GM23338 (cell line): ENCODE measurements at regions not wholly inside any gene's neighbourhood (a gene's known extent, or its start where the extent isn't known, plus 50 kb on each side); places are given as distances from the start of the nearest gene placed in this dataset.

Experiments used
- ATAC-seq: fragments of 200-7000 bp; cut with Tn5 transposase; 3 replicates; pipeline ENCODE4 v1.9.1; 2020
- DNase-seq: peaks from one replicate; pipeline ENCODE4 v3.0.0-alpha.2; 2015; ENCODE audit warnings: low spot score
- H2AFZ ChIP-seq: fragments of 200-600 bp; sonication (generic); 2 replicates; pipeline ENCODE4 v1.8.0; 2016; ENCODE audit warnings: antibody characterized with exemption, mild to moderate bottlenecking, moderate library complexity
- H3F3A ChIP-seq: fragments of 200-600 bp; sonication (generic); replicated peaks from 2 replicates; pipeline ENCODE4 v1.8.0; 2017; ENCODE audit warnings: antibody characterized with exemption, mixed run types, low read depth
- H3K27ac ChIP-seq: fragments of 200-600 bp; sonication (generic); 2 replicates; pipeline ENCODE4 v1.6.1; 2016; ENCODE audit warnings: low read depth
- H3K27me3 ChIP-seq: fragments of 200-600 bp; sonication (generic); 2 replicates; pipeline ENCODE4 v1.8.0; 2016; ENCODE audit warnings: mild to moderate bottlenecking, mixed run types, moderate library complexity; ENCODE audit not compliant: insufficient read depth
- H3K36me3 ChIP-seq: fragments of 200-600 bp; sonication (generic); 2 replicates; pipeline ENCODE4 v1.8.0; 2016; ENCODE audit warnings: mild to moderate bottlenecking; ENCODE audit not compliant: insufficient read depth
- H3K4me1 ChIP-seq: fragments of 200-600 bp; sonication (generic); 2 replicates; pipeline ENCODE4 v1.8.0; 2016; ENCODE audit warnings: mild to moderate bottlenecking, moderate library complexity; ENCODE audit not compliant: insufficient read depth
- H3K4me2 ChIP-seq: fragments of 200-600 bp; sonication (generic); 2 replicates; pipeline ENCODE4 v1.7.1; 2017; ENCODE audit warnings: mixed run types
- H3K4me3 ChIP-seq: fragments of 200-600 bp; sonication (generic); 2 replicates; pipeline ENCODE4 v1.6.1; 2016; ENCODE audit warnings: mixed run types
- H3K79me2 ChIP-seq: fragments of 200-600 bp; sonication (generic); replicated peaks from 2 replicates; pipeline ENCODE4 v1.8.0; 2017; ENCODE audit warnings: mild to moderate bottlenecking; ENCODE audit not compliant: insufficient read depth
- H3K9me2 ChIP-seq: fragments of 200-600 bp; sonication (generic); 2 replicates; pipeline ENCODE4 v1.8.0; 2017; ENCODE audit not compliant: insufficient read depth
- H4K20me1 ChIP-seq: fragments of 200-600 bp; sonication (generic); replicated peaks from 2 replicates; pipeline ENCODE4 v1.8.0; 2017; ENCODE audit warnings: mild to moderate bottlenecking; ENCODE audit not compliant: insufficient read depth
- H3K27ac Mint-ChIP-seq: 2 replicates; pipeline ENCODE4 v1.8.0; 2020; ENCODE audit warnings: inconsistent platforms, mild to moderate bottlenecking, moderate library complexity, mixed read lengths
- H3K27me3 Mint-ChIP-seq: 3 replicates; pipeline ENCODE4 v1.8.0; 2022; ENCODE audit warnings: low read depth, mild to moderate bottlenecking, moderate library complexity, mixed read lengths, inconsistent platforms; ENCODE audit not compliant: insufficient read depth, poor library complexity
- H3K36me3 Mint-ChIP-seq: 3 replicates; pipeline ENCODE4 v1.8.0; 2021; ENCODE audit warnings: low read depth, mild to moderate bottlenecking, inconsistent platforms, moderate library complexity, mixed read lengths
- H3K4me1 Mint-ChIP-seq: 3 replicates; pipeline ENCODE4 v1.8.0; 2020; ENCODE audit warnings: mild to moderate bottlenecking, inconsistent platforms, mixed read lengths
- H3K4me3 Mint-ChIP-seq: 3 replicates; pipeline ENCODE4 v1.8.0; 2021; ENCODE audit warnings: moderate library complexity, mild to moderate bottlenecking, inconsistent platforms, mixed read lengths
- H3K9me3 Mint-ChIP-seq: 3 replicates; pipeline ENCODE4 v1.8.0; 2020; ENCODE audit warnings: moderate library complexity, mild to moderate bottlenecking, inconsistent platforms, mixed read lengths
- CREB1 ChIP-seq: fragments of 250-450 bp; sonication (Bioruptor Pico); IDR thresholded peaks from 2 replicates; pipeline ENCODE4 v1.5.0; 2020; ENCODE audit warnings: low read depth, mild to moderate bottlenecking, moderate library complexity
- EZH2 ChIP-seq: fragments of 200-600 bp; sonication (generic); IDR thresholded peaks from one replicate; pipeline ENCODE4 v1.8.0; 2017; ENCODE audit warnings: antibody characterized with exemption, mild to moderate bottlenecking, low read depth; ENCODE audit not compliant: unreplicated experiment
- EZH2phosphoT487 ChIP-seq: fragments of 200-600 bp; sonication (generic); IDR thresholded peaks from one replicate; pipeline ENCODE4 v1.8.1; 2018; ENCODE audit warnings: antibody characterized with exemption; ENCODE audit not compliant: unreplicated experiment
- JUNB ChIP-seq: IDR thresholded peaks from one replicate; pipeline ENCODE4 v1.6.1; 2016; ENCODE audit warnings: antibody characterized with exemption; ENCODE audit not compliant: unreplicated experiment
- NANOG ChIP-seq: IDR thresholded peaks from 2 replicates; pipeline ENCODE4 v1.6.1; 2016; ENCODE audit warnings: antibody characterized with exemption, borderline replicate concordance
- POLR2AphosphoS5 ChIP-seq: IDR thresholded peaks from 2 replicates; pipeline ENCODE4 v1.6.1; 2016; ENCODE audit warnings: antibody characterized with exemption, low read depth
- STAT1 ChIP-seq: IDR thresholded peaks from one replicate; pipeline ENCODE4 v1.6.1; 2016; ENCODE audit warnings: antibody characterized with exemption; ENCODE audit not compliant: unreplicated experiment
- ZNF114 ChIP-seq: fragments of 250-450 bp; sonication (Bioruptor Pico); IDR thresholded peaks from 2 replicates; pipeline ENCODE4 v1.5.0; 2020; ENCODE audit warnings: mild to moderate bottlenecking, moderate library complexity
- ZNF331 ChIP-seq: fragments of 250-450 bp; sonication (Bioruptor Pico); IDR thresholded peaks from 2 replicates; pipeline ENCODE4 v1.5.0; 2020; ENCODE audit warnings: low read depth, mild to moderate bottlenecking, moderate library complexity
- TF ChIP-seq, protein P1 (sequence below), 2 experiments: fragments of 200-600 bp in 1 of 2; sonication (generic) in 1 of 2; conservative IDR thresholded peaks; 2 replicates each; pipeline versions ENCODE4 v1.5.1 to v1.6.1; 2016 to 2017; ENCODE audit warnings: antibody characterized with exemption in 2 of 2, low read depth in 2 of 2, mild to moderate bottlenecking in 2 of 2, moderate library complexity in 1 of 2
- TF ChIP-seq, protein P2 (sequence below): IDR thresholded peaks from one replicate; pipeline ENCODE4 v1.6.1; 2018; ENCODE audit warnings: antibody characterized with exemption; ENCODE audit not compliant: unreplicated experiment
- TF ChIP-seq, protein P3 (sequence below): fragments of 250-450 bp; sonication (Bioruptor Pico); IDR thresholded peaks from 2 replicates; pipeline ENCODE4 v1.5.0; 2020; ENCODE audit warnings: mild to moderate bottlenecking, moderate library complexity
- TF ChIP-seq, protein P4 (sequence below): IDR thresholded peaks from 2 replicates; pipeline ENCODE4 v1.6.1; 2016; ENCODE audit warnings: antibody characterized with exemption

DNA sequence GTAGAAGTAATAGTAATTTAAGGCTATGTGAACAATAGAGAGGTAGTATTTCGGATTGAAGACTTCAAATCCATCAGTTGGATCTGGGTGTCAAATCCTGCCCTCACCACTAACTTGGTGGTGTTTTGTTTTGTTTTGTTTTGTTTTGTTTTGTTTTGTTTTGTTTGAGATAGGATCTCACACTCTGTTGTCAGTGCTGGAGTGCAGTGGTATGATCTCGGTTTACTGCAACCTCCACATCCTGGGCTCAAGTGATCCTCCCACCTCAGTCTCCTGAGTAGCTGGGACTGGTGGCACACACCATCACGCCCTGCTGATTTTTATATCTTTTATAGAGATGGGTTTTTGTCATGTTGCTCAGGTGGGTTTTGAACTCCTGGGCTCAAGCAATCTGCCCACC lies 129.4 kb upstream of the ZNF217 start:
- Histone ChIP-seq H3K9me2 (no peaks in the 10 kb centered on the region), H3F3A (0 out of 2 replicates have a peak, but pooled peaks cover 2% of the 10 kb centered on the region), H3K27me3 (no peaks in the 10 kb centered on the region), H3K27ac (no peak overlapping the region), H3K4me3 (no peak overlapping the region), H3K79me2 (no peaks in the 10 kb centered on the region), H3K4me2 (no peak overlapping the region), H3K36me3 (no peaks in the 10 kb centered on the region), H3K4me1 (peaks cover 3% of the 10 kb centered on the region; the same call in 1 of the 2 replicates), H4K20me1 (no peaks in the 10 kb centered on the region), H2AFZ (no peak overlapping the region; the same call in 1 of the 2 replicates)
- Mint-ChIP-seq H3K27ac (no peak overlapping the region), H3K4me3 (no peak overlapping the region), H3K27me3 (peaks cover 1% of the 10 kb centered on the region), H3K9me3 (no peaks in the 10 kb centered on the region), H3K4me1 (peaks cover 7% of the 10 kb centered on the region; the same call in 2 of the 3 replicates), H3K36me3 (no peaks in the 10 kb centered on the region)
- ATAC-seq (no peak), DNase-seq (no peak)
- TF ChIP-seq, protein P1, sequence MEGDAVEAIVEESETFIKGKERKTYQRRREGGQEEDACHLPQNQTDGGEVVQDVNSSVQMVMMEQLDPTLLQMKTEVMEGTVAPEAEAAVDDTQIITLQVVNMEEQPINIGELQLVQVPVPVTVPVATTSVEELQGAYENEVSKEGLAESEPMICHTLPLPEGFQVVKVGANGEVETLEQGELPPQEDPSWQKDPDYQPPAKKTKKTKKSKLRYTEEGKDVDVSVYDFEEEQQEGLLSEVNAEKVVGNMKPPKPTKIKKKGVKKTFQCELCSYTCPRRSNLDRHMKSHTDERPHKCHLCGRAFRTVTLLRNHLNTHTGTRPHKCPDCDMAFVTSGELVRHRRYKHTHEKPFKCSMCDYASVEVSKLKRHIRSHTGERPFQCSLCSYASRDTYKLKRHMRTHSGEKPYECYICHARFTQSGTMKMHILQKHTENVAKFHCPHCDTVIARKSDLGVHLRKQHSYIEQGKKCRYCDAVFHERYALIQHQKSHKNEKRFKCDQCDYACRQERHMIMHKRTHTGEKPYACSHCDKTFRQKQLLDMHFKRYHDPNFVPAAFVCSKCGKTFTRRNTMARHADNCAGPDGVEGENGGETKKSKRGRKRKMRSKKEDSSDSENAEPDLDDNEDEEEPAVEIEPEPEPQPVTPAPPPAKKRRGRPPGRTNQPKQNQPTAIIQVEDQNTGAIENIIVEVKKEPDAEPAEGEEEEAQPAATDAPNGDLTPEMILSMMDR (conservative IDR thresholded peaks at IDR 0.05; ENCODE audit: low read depth in 2 of 2) = no peak
- no peak for TF ChIP-seq ZNF331 (CRISPR knock-in tag)
- TF ChIP-seq, protein P2, sequence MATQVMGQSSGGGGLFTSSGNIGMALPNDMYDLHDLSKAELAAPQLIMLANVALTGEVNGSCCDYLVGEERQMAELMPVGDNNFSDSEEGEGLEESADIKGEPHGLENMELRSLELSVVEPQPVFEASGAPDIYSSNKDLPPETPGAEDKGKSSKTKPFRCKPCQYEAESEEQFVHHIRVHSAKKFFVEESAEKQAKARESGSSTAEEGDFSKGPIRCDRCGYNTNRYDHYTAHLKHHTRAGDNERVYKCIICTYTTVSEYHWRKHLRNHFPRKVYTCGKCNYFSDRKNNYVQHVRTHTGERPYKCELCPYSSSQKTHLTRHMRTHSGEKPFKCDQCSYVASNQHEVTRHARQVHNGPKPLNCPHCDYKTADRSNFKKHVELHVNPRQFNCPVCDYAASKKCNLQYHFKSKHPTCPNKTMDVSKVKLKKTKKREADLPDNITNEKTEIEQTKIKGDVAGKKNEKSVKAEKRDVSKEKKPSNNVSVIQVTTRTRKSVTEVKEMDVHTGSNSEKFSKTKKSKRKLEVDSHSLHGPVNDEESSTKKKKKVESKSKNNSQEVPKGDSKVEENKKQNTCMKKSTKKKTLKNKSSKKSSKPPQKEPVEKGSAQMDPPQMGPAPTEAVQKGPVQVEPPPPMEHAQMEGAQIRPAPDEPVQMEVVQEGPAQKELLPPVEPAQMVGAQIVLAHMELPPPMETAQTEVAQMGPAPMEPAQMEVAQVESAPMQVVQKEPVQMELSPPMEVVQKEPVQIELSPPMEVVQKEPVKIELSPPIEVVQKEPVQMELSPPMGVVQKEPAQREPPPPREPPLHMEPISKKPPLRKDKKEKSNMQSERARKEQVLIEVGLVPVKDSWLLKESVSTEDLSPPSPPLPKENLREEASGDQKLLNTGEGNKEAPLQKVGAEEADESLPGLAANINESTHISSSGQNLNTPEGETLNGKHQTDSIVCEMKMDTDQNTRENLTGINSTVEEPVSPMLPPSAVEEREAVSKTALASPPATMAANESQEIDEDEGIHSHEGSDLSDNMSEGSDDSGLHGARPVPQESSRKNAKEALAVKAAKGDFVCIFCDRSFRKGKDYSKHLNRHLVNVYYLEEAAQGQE = no peak
- no peak for TF ChIP-seq CREB1
- TF ChIP-seq EZH2phosphoT487 = no peak
- no peak for TF ChIP-seq ZNF114 (CRISPR knock-in tag)
- no peak for TF ChIP-seq POLR2AphosphoS5
- TF ChIP-seq NANOG = no peak
- no peak for TF ChIP-seq EZH2
- no peak for TF ChIP-seq STAT1
- TF ChIP-seq JUNB = no peak
- TF ChIP-seq, protein P3, sequence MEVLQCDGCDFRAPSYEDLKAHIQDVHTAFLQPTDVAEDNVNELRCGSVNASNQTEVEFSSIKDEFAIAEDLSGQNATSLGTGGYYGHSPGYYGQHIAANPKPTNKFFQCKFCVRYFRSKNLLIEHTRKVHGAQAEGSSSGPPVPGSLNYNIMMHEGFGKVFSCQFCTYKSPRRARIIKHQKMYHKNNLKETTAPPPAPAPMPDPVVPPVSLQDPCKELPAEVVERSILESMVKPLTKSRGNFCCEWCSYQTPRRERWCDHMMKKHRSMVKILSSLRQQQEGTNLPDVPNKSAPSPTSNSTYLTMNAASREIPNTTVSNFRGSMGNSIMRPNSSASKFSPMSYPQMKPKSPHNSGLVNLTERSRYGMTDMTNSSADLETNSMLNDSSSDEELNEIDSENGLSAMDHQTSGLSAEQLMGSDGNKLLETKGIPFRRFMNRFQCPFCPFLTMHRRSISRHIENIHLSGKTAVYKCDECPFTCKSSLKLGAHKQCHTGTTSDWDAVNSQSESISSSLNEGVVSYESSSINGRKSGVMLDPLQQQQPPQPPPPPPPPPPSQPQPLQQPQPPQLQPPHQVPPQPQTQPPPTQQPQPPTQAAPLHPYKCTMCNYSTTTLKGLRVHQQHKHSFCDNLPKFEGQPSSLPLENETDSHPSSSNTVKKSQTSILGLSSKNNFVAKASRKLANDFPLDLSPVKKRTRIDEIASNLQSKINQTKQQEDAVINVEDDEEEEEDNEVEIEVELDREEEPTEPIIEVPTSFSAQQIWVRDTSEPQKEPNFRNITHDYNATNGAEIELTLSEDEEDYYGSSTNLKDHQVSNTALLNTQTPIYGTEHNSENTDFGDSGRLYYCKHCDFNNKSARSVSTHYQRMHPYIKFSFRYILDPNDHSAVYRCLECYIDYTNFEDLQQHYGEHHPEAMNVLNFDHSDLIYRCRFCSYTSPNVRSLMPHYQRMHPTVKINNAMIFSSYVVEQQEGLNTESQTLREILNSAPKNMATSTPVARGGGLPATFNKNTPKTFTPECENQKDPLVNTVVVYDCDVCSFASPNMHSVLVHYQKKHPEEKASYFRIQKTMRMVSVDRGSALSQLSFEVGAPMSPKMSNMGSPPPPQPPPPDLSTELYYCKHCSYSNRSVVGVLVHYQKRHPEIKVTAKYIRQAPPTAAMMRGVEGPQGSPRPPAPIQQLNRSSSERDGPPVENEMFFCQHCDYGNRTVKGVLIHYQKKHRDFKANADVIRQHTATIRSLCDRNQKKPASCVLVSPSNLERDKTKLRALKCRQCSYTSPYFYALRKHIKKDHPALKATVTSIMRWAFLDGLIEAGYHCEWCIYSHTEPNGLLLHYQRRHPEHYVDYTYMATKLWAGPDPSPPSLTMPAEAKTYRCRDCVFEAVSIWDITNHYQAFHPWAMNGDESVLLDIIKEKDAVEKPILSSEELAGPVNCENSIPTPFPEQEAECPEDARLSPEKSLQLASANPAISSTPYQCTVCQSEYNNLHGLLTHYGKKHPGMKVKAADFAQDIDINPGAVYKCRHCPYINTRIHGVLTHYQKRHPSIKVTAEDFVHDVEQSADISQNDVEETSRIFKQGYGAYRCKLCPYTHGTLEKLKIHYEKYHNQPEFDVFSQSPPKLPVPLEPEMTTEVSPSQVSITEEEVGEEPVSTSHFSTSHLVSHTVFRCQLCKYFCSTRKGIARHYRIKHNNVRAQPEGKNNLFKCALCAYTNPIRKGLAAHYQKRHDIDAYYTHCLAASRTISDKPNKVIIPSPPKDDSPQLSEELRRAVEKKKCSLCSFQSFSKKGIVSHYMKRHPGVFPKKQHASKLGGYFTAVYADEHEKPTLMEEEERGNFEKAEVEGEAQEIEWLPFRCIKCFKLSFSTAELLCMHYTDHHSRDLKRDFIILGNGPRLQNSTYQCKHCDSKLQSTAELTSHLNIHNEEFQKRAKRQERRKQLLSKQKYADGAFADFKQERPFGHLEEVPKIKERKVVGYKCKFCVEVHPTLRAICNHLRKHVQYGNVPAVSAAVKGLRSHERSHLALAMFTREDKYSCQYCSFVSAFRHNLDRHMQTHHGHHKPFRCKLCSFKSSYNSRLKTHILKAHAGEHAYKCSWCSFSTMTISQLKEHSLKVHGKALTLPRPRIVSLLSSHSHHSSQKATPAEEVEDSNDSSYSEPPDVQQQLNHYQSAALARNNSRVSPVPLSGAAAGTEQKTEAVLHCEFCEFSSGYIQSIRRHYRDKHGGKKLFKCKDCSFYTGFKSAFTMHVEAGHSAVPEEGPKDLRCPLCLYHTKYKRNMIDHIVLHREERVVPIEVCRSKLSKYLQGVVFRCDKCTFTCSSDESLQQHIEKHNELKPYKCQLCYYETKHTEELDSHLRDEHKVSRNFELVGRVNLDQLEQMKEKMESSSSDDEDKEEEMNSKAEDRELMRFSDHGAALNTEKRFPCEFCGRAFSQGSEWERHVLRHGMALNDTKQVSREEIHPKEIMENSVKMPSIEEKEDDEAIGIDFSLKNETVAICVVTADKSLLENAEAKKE (CRISPR knock-in tag) = no peak
- TF ChIP-seq, protein P4, sequence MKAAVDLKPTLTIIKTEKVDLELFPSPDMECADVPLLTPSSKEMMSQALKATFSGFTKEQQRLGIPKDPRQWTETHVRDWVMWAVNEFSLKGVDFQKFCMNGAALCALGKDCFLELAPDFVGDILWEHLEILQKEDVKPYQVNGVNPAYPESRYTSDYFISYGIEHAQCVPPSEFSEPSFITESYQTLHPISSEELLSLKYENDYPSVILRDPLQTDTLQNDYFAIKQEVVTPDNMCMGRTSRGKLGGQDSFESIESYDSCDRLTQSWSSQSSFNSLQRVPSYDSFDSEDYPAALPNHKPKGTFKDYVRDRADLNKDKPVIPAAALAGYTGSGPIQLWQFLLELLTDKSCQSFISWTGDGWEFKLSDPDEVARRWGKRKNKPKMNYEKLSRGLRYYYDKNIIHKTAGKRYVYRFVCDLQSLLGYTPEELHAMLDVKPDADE = no peak
